H1 (cell line): ENCODE measurements at regions not wholly inside any gene's neighbourhood (a gene's known extent, or its start where the extent isn't known, plus 50 kb on each side); places are given as distances from the start of the nearest gene placed in this dataset.

Source experiments
- CTCF ChIA-PET: fragments of 300-600 bp; sonication (Branson Sonifier 250); formaldehyde crosslinking; loops from one replicate; lab custom pipeline; 2021; ENCODE audit not compliant: partially characterized antibody; lab: Charles Lee
- POLR2A ChIA-PET: fragments of 300-600 bp; sonication (Branson Sonifier 250); formaldehyde crosslinking; loops from one replicate; lab custom pipeline; 2021; ENCODE audit warnings: inconsistent platforms; ENCODE audit not compliant: partially characterized antibody; lab: Charles Lee
- DNase-seq, 2 experiments: peaks; one replicate each; pipeline versions ENCODE4 v3.0.0 to v3.0.0-alpha.2; 2010 to 2022; ENCODE audit warnings: low spot score in 2 of 2, low read depth in 1 of 2, mixed read lengths in 1 of 2
- FAIRE-seq: peaks from 2 replicates; lab custom pipeline; 2011; peaks lifted over from hg19 to GRCh38; lab: Jason Lieb, UNC
- H2AFZ ChIP-seq: 2 replicates; pipeline ENCODE4 v1.8.1; 2012; ENCODE audit warnings: low read length, inconsistent platforms
- H2AK5ac ChIP-seq: 2 replicates; pipeline ENCODE4 v1.6.1; 2013; ENCODE audit warnings: low read depth, low read length
- H2BK120ac ChIP-seq: replicated peaks from 2 replicates; pipeline ENCODE3; 2013; ENCODE audit warnings: low read depth, low read length, inconsistent platforms
- H2BK12ac ChIP-seq: 2 replicates; pipeline ENCODE4 v1.6.1; 2013; ENCODE audit warnings: low read depth, low read length
- H2BK15ac ChIP-seq: 2 replicates; pipeline ENCODE4 v1.6.1; 2013; ENCODE audit warnings: low read length
- H2BK20ac ChIP-seq: 2 replicates; pipeline ENCODE4 v1.6.1; 2013; ENCODE audit warnings: low read length
- H2BK5ac ChIP-seq: 2 replicates; pipeline ENCODE4 v1.6.1; 2013; ENCODE audit warnings: low read depth, low read length
- H3K14ac ChIP-seq: 2 replicates; pipeline ENCODE4 v1.6.1; 2013; ENCODE audit warnings: inconsistent platforms; ENCODE audit not compliant: insufficient read length
- H3K18ac ChIP-seq: 2 replicates; pipeline ENCODE4 v1.6.1; 2013; ENCODE audit warnings: low read length; ENCODE audit errors: extremely low read depth
- H3K23ac ChIP-seq: 2 replicates; pipeline ENCODE4 v1.6.1; 2013; ENCODE audit warnings: inconsistent platforms; ENCODE audit not compliant: insufficient read length
- H3K23me2 ChIP-seq: 2 replicates; pipeline ENCODE4 v1.6.1; 2013; ENCODE audit warnings: low read depth, low read length
- H3K27ac ChIP-seq: 2 replicates; pipeline ENCODE4 v1.6.1; 2011; ENCODE audit warnings: low read depth, low read length, inconsistent platforms
- H3K27me3 ChIP-seq, 4 experiments: replicated peaks in 1 of 4; 1 replicate in 1 of 4; 2 replicates in 3 of 4; pipeline versions ENCODE4 v1.6.1 to v1.8.1; 2011 to 2013; ENCODE audit warnings: low read length in 3 of 4, mild to moderate bottlenecking in 3 of 4, inconsistent platforms in 2 of 4, mixed read lengths in 2 of 4, moderate library complexity in 1 of 4; ENCODE audit not compliant: control insufficient read depth in 3 of 4, insufficient read depth in 3 of 4; ENCODE audit errors: extremely low read depth in 1 of 4
- H3K36me3 ChIP-seq, 4 experiments: 2 replicates each; pipeline versions ENCODE4 v1.6.1 to v1.8.1; 2011 to 2013; ENCODE audit warnings: mild to moderate bottlenecking in 4 of 4, low read length in 3 of 4, moderate library complexity in 2 of 4, control low read depth in 1 of 4, inconsistent platforms in 1 of 4; ENCODE audit not compliant: insufficient read depth in 4 of 4, control insufficient read depth in 2 of 4
- H3K4ac ChIP-seq: replicated peaks from 2 replicates; pipeline ENCODE3; 2013; ENCODE audit warnings: low read length, low read depth, mixed read lengths, inconsistent platforms; ENCODE audit not compliant: insufficient read length
- H3K4me1 ChIP-seq, 4 experiments: replicated peaks in 1 of 4; 1 replicate in 1 of 4; 2 replicates in 3 of 4; pipeline versions ENCODE4 v1.6.1 to v1.8.1; 2011 to 2013; ENCODE audit warnings: low read length in 3 of 4, inconsistent platforms in 2 of 4, mixed read lengths in 1 of 4; ENCODE audit not compliant: insufficient read depth in 4 of 4, control insufficient read depth in 3 of 4
- H3K4me2 ChIP-seq, 2 experiments: 2 replicates each; pipeline versions ENCODE4 v1.6.1 to v1.8.1; 2011 to 2013; ENCODE audit warnings: low read depth in 2 of 2, low read length in 2 of 2, control low read depth in 1 of 2, inconsistent platforms in 1 of 2, mild to moderate bottlenecking in 1 of 2; ENCODE audit not compliant: insufficient read depth in 1 of 2
- H3K4me3 ChIP-seq, 4 experiments: fragments of 200-600, 300-600 bp in 1 of 4; sonication (generic), shearing (Covaris generic), sonication (Bioruptor Twin) in 1 of 4; 2 replicates each; pipeline versions ENCODE4 v1.5.1 to v1.8.1; 2011 to 2016; ENCODE audit warnings: low read length in 4 of 4, low read depth in 3 of 4, control low read depth in 2 of 4, inconsistent platforms in 2 of 4, mild to moderate bottlenecking in 2 of 4, mixed read lengths in 1 of 4, moderate library complexity in 1 of 4; ENCODE audit not compliant: insufficient read depth in 2 of 4; ENCODE audit errors: extremely low read depth in 1 of 4
- H3K56ac ChIP-seq: replicated peaks from 2 replicates; pipeline ENCODE3; 2013; ENCODE audit warnings: low read depth, mild to moderate bottlenecking, mixed read lengths, low read length, inconsistent platforms; ENCODE audit not compliant: insufficient read length
- H3K79me1 ChIP-seq: 2 replicates; pipeline ENCODE4 v1.6.1; 2013; ENCODE audit warnings: low read depth, low read length, control low read depth
- H3K79me2 ChIP-seq, 2 experiments: 2 replicates each; pipeline versions ENCODE4 v1.6.1 to v1.8.1; 2012 to 2013; ENCODE audit warnings: low read length in 2 of 2, mild to moderate bottlenecking in 2 of 2, inconsistent platforms in 1 of 2; ENCODE audit not compliant: insufficient read depth in 2 of 2, control insufficient read depth in 1 of 2
- H3K9ac ChIP-seq, 4 experiments: replicated peaks in 1 of 4; 1 replicate in 1 of 4; 2 replicates in 3 of 4; pipeline versions ENCODE4 v1.6.1 to v1.8.1; 2011 to 2013; ENCODE audit warnings: low read depth in 3 of 4, low read length in 3 of 4, control low read depth in 2 of 4, mild to moderate bottlenecking in 2 of 4, moderate library complexity in 2 of 4, inconsistent platforms in 1 of 4; ENCODE audit errors: extremely low read depth in 1 of 4
- H3K9me3 ChIP-seq, 2 experiments: 2 replicates each; pipeline versions ENCODE4 v1.6.1 to v1.8.1; 2012 to 2013; ENCODE audit warnings: mild to moderate bottlenecking in 2 of 2, moderate library complexity in 2 of 2, control low read depth in 1 of 2, inconsistent platforms in 1 of 2, low read depth in 1 of 2, low read length in 1 of 2, mixed read lengths in 1 of 2; ENCODE audit not compliant: insufficient read depth in 2 of 2
- H4K20me1 ChIP-seq, 2 experiments: replicated peaks in 1 of 2; 2 replicates each; pipeline versions ENCODE3 to v1.8.1; 2011 to 2013; ENCODE audit warnings: inconsistent platforms in 2 of 2, low read length in 2 of 2, mild to moderate bottlenecking in 1 of 2; ENCODE audit not compliant: insufficient read depth in 2 of 2, control insufficient read depth in 1 of 2
- H4K5ac ChIP-seq: 2 replicates; pipeline ENCODE4 v1.6.1; 2013; ENCODE audit warnings: low read length, low read depth, mixed read lengths, inconsistent platforms; ENCODE audit not compliant: insufficient read length
- H4K8ac ChIP-seq: 2 replicates; pipeline ENCODE4 v1.8.0; 2013; ENCODE audit warnings: mild to moderate bottlenecking, moderate library complexity, low read length, inconsistent platforms; ENCODE audit not compliant: insufficient read depth; ENCODE audit errors: extremely low read depth
- H4K91ac ChIP-seq: replicated peaks from 2 replicates; pipeline ENCODE3; 2013; ENCODE audit warnings: low read length, mixed read lengths, inconsistent platforms; ENCODE audit not compliant: insufficient read length
- ASH2L ChIP-seq: fragments of 200-600, 300-600 bp; sonication (generic); IDR thresholded peaks from one replicate; pipeline ENCODE4 v1.7.1; 2017; ENCODE audit warnings: low read length
- EZH2 ChIP-seq: fragments of 200-600 bp; sonication (generic); IDR thresholded peaks from 2 replicates; pipeline ENCODE4 v1.7.1; 2012; ENCODE audit warnings: low read depth, mild to moderate bottlenecking, moderate library complexity, low read length, inconsistent platforms; ENCODE audit not compliant: severe bottlenecking
- HDAC2 ChIP-seq, 2 experiments: fragments of 300-600 bp in 1 of 2; sonication (generic) in 1 of 2; IDR thresholded peaks; 2 replicates each; pipeline ENCODE4 v1.6.1; 2011 to 2012; ENCODE audit warnings: low read depth in 2 of 2, low read length in 2 of 2, mild to moderate bottlenecking in 2 of 2, moderate library complexity in 2 of 2, borderline replicate concordance in 1 of 2, inconsistent platforms in 1 of 2
- JUN ChIP-seq: IDR thresholded peaks from 2 replicates; pipeline ENCODE4 v1.6.1; 2011; ENCODE audit warnings: low read depth, mild to moderate bottlenecking, improper control_type of control experiment, low read length
- POU5F1 ChIP-seq: IDR thresholded peaks from 2 replicates; pipeline ENCODE4 v1.6.1; 2011; ENCODE audit warnings: low read depth, mild to moderate bottlenecking, low read length, moderate library complexity
- RNF2 ChIP-seq: fragments of 200-900, 300-1000 bp; sonication (generic); IDR thresholded peaks from 2 replicates; pipeline ENCODE4 v1.7.1; 2016; ENCODE audit warnings: borderline replicate concordance, low read depth, mild to moderate bottlenecking, antibody characterized with exemption, low read length; ENCODE audit not compliant: poor library complexity, severe bottlenecking; ENCODE audit errors: missing control alignments
- SP4 ChIP-seq: IDR thresholded peaks from 2 replicates; pipeline ENCODE4 v1.6.1; 2012; ENCODE audit warnings: low read length, inconsistent platforms
- TAF1 ChIP-seq: IDR thresholded peaks from 2 replicates; pipeline ENCODE4 v1.6.1; 2011; ENCODE audit warnings: mild to moderate bottlenecking, low read depth, low read length
- TCF12 ChIP-seq: IDR thresholded peaks from 2 replicates; pipeline ENCODE4 v1.6.1; 2011; ENCODE audit warnings: low read depth, mild to moderate bottlenecking, low read length
- TF ChIP-seq, protein P1 (sequence below): IDR thresholded peaks from 2 replicates; pipeline ENCODE4 v1.6.1; 2011; ENCODE audit warnings: low read depth, mild to moderate bottlenecking, low read length; ENCODE audit not compliant: insufficient read depth
- TF ChIP-seq, protein P2 (sequence below): IDR thresholded peaks from 2 replicates; pipeline ENCODE4 v1.6.1; 2012; ENCODE audit warnings: inconsistent platforms

DNA sequence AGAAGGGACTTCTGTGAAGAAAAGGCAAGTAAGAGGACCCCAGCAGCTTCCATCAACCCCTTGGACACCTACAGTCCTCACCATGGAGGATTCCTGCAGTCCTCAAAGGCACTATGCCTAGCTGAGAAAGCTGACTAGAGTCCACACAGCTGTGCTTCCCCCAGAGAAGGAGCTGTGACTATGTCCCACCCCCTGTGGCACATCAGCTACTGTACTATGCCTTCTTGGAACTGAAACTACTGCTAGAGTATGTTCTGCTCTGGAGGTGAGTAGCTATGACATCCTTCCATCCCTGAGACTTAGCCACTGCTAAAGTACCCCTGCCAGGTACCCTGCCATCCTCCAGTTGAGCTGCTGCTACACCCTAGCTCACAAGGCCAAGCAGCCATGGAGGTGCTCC is 690.2 kb upstream of the CHAC2 start:
- H4K8ac ChIP-seq, result no peak overlapping the region
- ChIA-PET CTCF (interaction anchor here (0.6 to 1.2 kb wide), 2 partner anchors 48 to 193 kb away, joined by 3 read pairs; no protein-coding TSS in a partner anchor), POLR2A (no interaction called here)
- H4K91ac ChIP-seq, result no peak overlapping the region
- no peak overlapping the region for H2BK120ac ChIP-seq
- H2AK5ac ChIP-seq, result no peak overlapping the region
- no peaks in the 10 kb centered on the region for H3K4me1 ChIP-seq
- no peak overlapping the region for H2AFZ ChIP-seq
- no peak overlapping the region for H4K5ac ChIP-seq
- no peak overlapping the region for H3K23ac ChIP-seq
- no peaks in the 10 kb centered on the region for H3K79me1 ChIP-seq
- no peak overlapping the region for H2BK20ac ChIP-seq
- H3K56ac ChIP-seq, result no peak overlapping the region
- H3K23me2 ChIP-seq, result no peaks in the 10 kb centered on the region
- FAIRE-seq (no peak), DNase-seq (no peak)
- no peak overlapping the region for H2BK15ac ChIP-seq
- H3K27me3 ChIP-seq, result no peaks in the 10 kb centered on the region
- H3K18ac ChIP-seq, result no peak overlapping the region
- no peak overlapping the region for H3K4ac ChIP-seq
- no peak overlapping the region for H2BK12ac ChIP-seq
- H3K4me2 ChIP-seq, result no peak overlapping the region
- no peaks in the 10 kb centered on the region for H4K20me1 ChIP-seq
- H3K79me2 ChIP-seq, result no peaks in the 10 kb centered on the region
- H3K9ac ChIP-seq, result no peak overlapping the region
- no peak overlapping the region for H3K4me3 ChIP-seq
- no peaks in the 10 kb centered on the region for H3K36me3 ChIP-seq
- no peak overlapping the region for H3K27ac ChIP-seq
- no peaks in the 10 kb centered on the region for H3K9me3 ChIP-seq
- no peak overlapping the region; the same call in 1 of the 2 replicates for H2BK5ac ChIP-seq
- no peak overlapping the region for H3K14ac ChIP-seq
- TF ChIP-seq POU5F1, result no peak
- no peak for TF ChIP-seq TAF1
- no peak for TF ChIP-seq ASH2L
- TF ChIP-seq, protein P1, sequence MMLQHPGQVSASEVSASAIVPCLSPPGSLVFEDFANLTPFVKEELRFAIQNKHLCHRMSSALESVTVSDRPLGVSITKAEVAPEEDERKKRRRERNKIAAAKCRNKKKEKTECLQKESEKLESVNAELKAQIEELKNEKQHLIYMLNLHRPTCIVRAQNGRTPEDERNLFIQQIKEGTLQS, result no peak
- no peak for TF ChIP-seq JUN
- TF ChIP-seq RNF2, result no peak
- TF ChIP-seq TCF12, result no peak
- TF ChIP-seq, protein P2, sequence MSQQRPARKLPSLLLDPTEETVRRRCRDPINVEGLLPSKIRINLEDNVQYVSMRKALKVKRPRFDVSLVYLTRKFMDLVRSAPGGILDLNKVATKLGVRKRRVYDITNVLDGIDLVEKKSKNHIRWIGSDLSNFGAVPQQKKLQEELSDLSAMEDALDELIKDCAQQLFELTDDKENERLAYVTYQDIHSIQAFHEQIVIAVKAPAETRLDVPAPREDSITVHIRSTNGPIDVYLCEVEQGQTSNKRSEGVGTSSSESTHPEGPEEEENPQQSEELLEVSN, result no peak
- TF ChIP-seq HDAC2 (IDR thresholded peaks at IDR 0.05; ENCODE audit: borderline replicate concordance in 1 of 2, low read depth in 2 of 2, low read length in 2 of 2), result no peak
- TF ChIP-seq EZH2, result no peak
- TF ChIP-seq SP4, result no peak
